HG03159 (cell line): ENCODE measurements at regions not wholly inside any gene's neighbourhood (a gene's known extent, or its start where the extent isn't known, plus 50 kb on each side); places are given as distances from the start of the nearest gene placed in this dataset.

ENCODE experiments used
- ATAC-seq: cut with Tn5 transposase; IDR thresholded peaks from one replicate; pipeline ENCODE4 v1.9.1; 2021; ENCODE audit warnings: mild to moderate bottlenecking, moderate library complexity; ENCODE audit not compliant: unreplicated experiment

DNA sequence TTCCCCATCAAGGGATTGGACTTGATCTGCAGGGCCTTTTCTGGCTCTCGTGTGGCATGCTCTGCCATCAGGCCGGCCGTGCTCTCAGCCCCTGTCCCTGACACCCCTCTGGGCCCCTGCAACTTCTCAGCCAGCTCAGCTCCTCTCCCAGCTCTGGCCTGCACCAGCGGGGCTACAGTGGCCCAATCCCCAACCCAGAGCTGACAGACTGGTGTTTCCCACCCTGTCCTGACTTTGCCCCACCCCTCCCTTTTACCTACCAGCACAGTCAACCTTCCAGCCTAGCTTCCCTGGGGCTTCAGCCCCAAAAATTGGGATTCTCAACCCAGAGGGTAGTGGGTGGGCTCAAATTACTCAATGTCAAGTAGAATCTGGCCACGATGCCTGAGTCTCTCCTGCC is 149.3 kb downstream of the SYF2 start:
- ATAC-seq, result no peak

- no peak for ATAC-seq
Measured at GRCh38 chr1:25082216-25082899, 149.9 kb downstream of the SYF2 start.

- ATAC-seq, result no peak
Measured at GRCh38 chr1:25081496-25081895, 150.8 kb downstream of the SYF2 start.

- no peak for ATAC-seq
Measured at GRCh38 chr1:25080294-25081209, 150.5 kb upstream of the RUNX3 start.

GRCh38 chr1:25079048-25079447 is 149.0 kb upstream of the RUNX3 start:
- ATAC-seq, result no peak

DNA sequence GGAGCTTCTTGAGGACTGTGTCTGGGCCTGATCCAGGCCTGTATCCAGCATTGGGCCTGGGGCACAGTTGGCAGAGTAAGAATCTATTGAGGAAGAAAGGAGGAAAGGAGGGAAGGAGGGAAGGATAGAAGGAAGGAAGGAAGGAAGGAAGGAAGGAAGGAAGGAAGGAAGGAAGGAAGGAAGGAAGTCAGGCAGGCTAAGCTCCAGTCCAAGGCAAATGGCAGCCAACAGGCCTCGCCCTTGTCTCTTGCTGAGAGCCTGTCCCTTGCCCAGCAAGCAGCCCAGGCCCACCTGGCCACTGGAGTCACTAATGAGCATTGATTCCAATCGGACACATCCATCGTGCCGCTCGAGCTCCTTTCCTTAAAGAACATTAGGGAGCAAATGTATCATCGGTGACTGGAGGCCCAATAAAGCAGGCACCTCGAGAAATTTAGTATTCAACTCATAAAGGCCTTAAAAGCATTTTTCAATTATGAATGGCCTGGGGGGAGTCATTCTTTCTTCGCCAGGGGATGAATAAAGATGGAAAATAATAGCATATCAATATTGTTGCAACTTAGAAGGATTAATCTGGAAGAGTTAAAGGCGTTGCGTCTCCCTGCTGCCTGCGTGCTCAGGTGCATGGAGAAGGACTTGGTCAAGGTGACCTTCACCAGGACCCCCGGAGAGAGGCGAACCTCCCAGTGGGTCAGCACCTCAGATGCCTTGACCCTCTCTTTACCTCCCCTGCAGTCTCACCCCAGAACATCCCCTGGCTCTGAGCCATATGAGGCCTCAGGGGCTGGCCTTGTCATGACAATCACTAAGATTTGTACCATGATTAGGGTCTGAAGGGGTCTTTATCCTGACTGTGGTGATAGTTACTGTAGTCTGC is 144.5 kb upstream of the RUNX3 start:
- no peak for ATAC-seq

GRCh38 chr1:25073640-25074270 is 143.7 kb upstream of the RUNX3 start:
- ATAC-seq, result no peak

DNA sequence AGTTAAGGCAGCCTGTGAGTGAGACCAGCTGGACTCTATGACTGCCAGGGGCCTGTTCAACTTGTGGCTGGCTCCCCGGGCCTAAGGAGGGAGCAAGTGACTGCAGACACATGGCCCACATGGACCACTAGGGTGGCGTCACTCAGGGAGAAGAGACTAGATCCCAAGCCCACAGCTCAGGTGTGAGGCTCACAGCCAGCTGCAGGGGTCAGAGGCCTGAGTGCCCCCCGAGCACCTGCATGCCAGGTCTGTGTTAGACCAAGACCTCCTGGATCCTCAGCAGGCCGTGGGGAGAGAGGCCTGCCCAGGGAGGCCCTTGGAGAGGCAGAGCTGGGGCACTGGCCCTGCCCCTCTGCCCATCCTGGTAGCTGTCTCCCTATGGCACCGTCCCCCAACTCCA is 142.4 kb upstream of the RUNX3 start:
- no peak for ATAC-seq

DNA sequence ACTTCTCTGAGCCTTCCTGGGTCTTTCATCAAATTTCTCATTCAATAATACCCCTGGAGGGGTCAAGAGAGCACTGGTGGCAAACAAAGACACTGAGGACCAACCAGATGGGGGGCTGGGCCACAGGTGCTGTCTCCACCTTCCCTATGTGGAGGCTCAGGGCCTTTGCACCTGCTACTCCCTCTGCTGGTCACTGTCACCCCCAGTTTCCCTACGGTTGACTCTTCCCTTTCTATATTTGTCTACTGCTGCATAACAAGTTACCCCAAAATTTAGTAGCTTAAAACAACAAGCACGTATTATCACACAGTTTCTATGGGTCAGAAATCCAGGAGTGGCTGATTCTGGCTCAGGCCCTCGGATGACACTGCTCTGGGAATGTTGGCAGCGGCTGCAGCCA is 138.8 kb upstream of the RUNX3 start:
- ATAC-seq, result no peak

DNA sequence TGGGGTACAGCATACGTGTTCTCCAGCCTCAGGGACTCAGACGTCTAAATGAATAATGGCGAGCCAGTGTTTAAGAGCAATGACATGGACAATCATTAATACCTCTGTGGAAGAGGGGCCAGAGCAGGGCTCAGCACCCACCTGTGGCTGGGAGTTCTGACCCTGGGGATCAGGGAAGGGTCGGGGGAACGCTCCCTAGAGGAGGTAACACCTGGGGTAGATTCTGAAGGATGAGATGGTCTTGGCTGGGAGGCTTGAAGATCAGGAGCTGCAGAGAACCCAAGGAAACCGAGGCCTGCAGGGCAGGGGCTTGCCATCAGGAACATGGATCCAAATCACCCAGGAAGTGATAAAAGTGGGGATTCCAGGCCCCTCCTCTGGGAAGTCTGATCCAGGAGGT is 138.2 kb upstream of the RUNX3 start:
- no peak for ATAC-seq

DNA sequence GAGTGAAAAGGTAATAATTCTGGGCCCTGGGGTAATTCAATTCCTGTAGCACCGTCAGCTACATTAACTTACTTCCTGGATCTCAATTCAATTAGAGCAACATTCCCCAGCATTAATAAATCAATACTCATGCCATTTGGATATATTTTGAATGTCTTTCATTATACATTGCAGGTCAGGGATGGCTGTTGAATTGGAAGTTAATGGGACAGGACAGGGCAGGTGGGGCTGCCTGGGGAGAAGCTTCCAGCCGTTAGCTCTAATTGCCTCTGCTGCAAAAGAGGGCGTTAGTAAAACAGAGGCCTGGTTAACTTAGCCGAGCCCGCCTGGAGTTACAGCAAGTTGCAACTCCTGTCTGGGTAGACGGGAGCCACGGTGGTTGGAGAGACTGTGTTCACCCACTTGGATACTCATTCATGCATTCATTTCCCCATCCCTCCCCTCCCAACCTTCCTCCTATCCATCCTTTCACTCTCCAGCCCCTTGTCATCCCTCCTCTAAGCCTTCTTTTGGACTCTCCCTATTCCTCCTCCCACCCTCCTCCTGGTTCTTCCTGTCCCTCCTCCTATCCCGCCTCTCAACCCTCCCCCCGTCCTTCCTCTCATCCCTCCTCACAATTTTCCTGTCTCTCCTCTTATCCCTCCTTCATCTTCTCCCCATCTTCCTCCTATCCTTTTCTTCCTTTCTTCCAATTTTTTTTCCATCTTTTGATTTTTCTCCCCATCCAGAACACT is 137.6 kb upstream of the RUNX3 start:
- ATAC-seq, result no peak

DNA sequence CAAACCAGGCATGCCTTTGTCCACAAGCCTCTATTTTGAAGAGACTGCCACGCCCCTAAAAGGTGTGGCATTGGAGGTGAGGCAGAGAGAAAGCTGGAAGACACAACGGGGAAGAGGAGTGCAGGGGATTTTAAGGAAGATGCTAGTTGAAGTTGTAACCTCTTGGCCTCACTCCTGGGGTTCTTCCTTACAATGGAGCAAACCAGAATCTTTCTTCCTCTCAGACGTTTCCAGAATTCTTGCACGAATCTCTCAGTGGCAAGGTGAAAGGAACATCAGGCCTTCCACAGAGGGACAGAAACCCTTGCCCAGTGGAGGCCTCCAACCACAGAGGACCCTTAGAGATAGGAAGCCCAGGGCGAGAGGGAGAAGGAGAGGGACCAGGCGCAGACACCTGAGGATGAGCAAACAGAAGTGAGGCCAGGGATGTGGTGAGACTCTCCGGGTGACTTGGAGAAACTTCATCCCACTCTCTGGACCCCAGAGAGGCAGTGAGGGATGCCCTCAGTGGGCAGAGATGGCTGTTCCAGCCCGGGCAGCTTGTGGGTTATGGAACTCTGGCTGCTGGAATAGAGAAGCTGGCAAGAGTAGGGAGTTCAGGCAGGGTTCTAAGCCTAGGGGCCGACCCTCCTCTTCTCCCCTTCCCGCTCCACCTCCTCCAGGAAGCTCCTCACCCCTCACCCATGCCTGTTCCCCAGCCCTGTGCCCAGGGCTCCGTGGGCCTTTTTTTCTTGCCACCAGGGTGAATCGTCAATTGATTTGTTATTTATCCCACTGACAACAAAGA is 136.8 kb upstream of the RUNX3 start:
- no peak for ATAC-seq

- no peak for ATAC-seq
Measured at GRCh38 chr1:25066256-25066655, 136.2 kb upstream of the RUNX3 start.

- no peak for ATAC-seq
Measured at GRCh38 chr1:25065795-25066238, 135.7 kb upstream of the RUNX3 start.

DNA sequence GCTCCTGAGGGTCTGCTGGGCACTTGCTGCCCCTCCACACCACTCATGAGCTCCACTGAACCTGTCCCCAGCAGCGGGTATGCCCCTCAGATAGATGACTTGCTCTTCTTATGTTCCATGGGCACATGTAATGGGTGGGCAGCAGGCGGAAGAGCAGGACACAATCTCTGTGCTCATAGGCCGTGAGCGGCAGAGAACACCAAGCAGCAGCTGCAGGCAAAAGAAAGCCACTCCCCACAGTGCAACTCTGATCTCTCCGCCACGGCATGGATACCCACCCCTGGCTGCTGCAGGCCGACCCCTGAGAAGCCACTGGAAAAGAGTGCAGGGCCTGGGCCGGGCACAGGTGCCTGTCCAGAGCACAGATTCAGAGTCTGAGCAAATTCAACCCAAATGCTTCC is 135.2 kb upstream of the RUNX3 start:
- ATAC-seq, result no peak

- no peak for ATAC-seq
Measured at GRCh38 chr1:25064465-25065240, 134.6 kb upstream of the RUNX3 start.

DNA sequence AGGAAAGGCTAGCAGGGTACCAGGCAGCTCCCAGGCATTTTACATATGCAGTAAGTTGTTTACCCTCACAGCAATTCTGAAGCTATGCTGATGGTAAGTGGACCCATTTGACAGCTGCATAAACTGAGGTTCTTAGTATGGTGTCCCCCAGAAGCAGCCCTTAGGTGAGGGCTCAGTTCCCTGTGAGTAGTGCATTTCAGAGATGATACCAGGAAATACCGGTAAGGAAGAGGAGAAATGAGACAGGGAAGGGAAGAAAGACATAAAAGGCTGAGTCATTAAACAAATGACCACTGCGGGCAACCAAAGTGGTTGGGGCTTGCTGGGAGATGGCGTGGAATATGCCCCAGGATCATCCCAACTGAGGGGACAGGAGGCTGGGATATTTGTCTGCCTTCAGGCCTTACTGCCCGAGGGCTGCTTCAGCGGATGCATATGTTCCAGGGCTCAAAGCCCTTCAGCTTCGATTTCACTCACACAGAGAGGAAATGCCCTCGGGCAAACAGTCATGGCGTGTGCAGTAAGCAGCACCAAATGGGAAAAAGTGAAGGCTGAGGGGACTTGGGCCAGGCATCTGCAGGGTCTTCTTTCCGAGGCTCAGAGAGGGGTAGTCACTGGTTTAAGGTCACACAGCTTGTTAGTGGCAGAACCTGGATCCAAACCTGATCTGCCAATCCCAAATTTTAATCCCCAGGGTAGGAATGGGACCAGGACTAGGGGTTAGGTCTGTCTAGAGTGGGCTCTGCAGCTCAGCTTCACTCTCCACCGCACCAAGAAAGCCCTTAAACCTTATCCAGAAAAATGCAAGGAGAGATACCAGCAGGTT is 133.7 kb upstream of the RUNX3 start:
- ATAC-seq, result no peak
